ENCODE measurements at regions not wholly inside any gene's neighbourhood (a gene's known extent, or its start where the extent isn't known, plus 50 kb on each side); places are given as distances from the start of the nearest gene placed in this dataset.

DNA sequence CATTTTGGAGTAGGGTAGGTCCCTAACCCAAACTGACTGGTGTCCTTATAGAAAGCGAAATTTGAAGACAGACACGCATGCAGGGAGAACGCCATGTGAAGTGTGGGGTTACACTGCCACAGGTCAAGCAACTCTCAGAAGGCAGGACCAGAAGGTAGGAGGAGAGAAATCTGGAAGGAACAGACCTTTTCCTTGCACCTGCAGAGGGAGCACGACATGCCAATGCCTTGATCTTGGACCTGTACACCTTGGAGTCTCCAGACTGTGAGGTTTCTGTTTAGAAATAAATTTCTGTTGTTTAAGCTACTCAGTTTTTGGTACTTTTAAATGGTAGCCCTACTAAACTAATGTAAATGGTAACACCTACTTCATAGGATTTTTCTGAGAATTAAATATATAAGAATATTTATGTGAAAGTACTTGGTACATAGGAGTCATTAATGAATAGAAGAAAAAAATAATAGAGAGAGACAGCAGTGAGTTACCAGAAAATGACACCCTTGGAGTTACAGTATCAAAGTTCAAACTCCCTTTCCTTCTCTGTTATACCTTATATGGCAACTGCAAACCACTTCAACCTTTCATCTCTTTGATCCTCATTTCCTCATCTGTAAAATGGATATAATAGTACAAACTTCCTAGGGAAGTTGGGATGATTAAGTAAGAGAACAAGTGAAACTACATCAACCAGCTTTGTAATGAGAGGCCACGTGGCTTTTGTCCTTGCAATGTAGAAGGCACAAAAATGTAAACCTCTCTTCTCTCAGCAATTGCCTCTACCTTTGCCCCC is 184.9 kb upstream of the PARD3B start:
- no peaks in the 10 kb centered on the region for H4K20me1 ChIP-seq (ENCODE audit: control insufficient read depth, insufficient read depth, low read length, poor library complexity, severe bottlenecking)

More for the DNA sequence above, 184.9 kb upstream of the PARD3B start:
- Mint-ChIP-seq H3K9me3 (ENCODE audit: insufficient read depth) (no peaks in the 10 kb centered on the region), H3K4me3 (no peak overlapping the region), H3K27me3 (no peaks in the 10 kb centered on the region), H3K27ac (no peak overlapping the region), H3K4me1 (no peaks in the 10 kb centered on the region)
- Histone ChIP-seq H3K9ac (ENCODE audit: low read length) (no peak overlapping the region), H3K36me3 (replicated peaks in 1 of 2; ENCODE audit: control extremely low read depth in 1 of 2, control insufficient read depth in 1 of 2, extremely low read depth in 1 of 2, insufficient read depth in 2 of 2, low read length in 1 of 2) (no peaks in the 10 kb centered on the region), H3K4me1 (ENCODE audit: control insufficient read depth in 2 of 2, insufficient read depth in 2 of 2, low read length in 2 of 2) (no peaks in the 10 kb centered on the region), H2AFZ (ENCODE audit: insufficient read depth, low read depth, low read length, poor library complexity, severe bottlenecking) (no peak overlapping the region), H3K4me3 (ENCODE audit: control extremely low read depth in 1 of 5, extremely low read depth in 1 of 5, insufficient read depth in 1 of 5, low read depth in 2 of 5, low read length in 4 of 5) (no peak overlapping the region), H3K79me2 (ENCODE audit: control insufficient read depth, insufficient read depth, low read length) (no peaks in the 10 kb centered on the region), H3K27ac (ENCODE audit: low read length in 2 of 2) (no peak overlapping the region), H3K4me2 (replicated peaks; ENCODE audit: low read depth, low read length, poor library complexity, severe bottlenecking) (no peak overlapping the region), H3K27me3 (replicated peaks in 1 of 4; ENCODE audit: control extremely low read depth in 1 of 4, control insufficient read depth in 3 of 4, insufficient read depth in 4 of 4, low read length in 3 of 4) (no peaks in the 10 kb centered on the region), H3K9me3 (ENCODE audit: control extremely low read depth in 1 of 3, control insufficient read depth in 2 of 3, insufficient read depth in 1 of 3, low read length in 2 of 3) (peaks cover 0 to 1% (median 0%) of the 10 kb centered on the region in 3 donors)
- intact Hi-C loops (cut with micrococcal nuclease): no loop called here
- CTCF ChIA-PET: no interaction called here
- DNase-seq (no peak), ATAC-seq (ENCODE audit: low read depth) (no peak)
- no peak for TF ChIP-seq EZH2 (IDR thresholded peaks at IDR 0.05; ENCODE audit: borderline replicate concordance, insufficient read depth, low read depth, low read length, poor library complexity, severe bottlenecking)
- no peak for TF ChIP-seq CTCF (IDR thresholded peaks at IDR 0.05)
- POLR2A ChIA-PET: no interaction called here
- 71% methylated on average over 1 of the region's 5 CpGs for WGBS (ENCODE audit: insufficient coverage)
